ENCODE measurements at regions not wholly inside any gene's neighbourhood (a gene's known extent, or its start where the extent isn't known, plus 50 kb on each side); places are given as distances from the start of the nearest gene placed in this dataset.

DNA sequence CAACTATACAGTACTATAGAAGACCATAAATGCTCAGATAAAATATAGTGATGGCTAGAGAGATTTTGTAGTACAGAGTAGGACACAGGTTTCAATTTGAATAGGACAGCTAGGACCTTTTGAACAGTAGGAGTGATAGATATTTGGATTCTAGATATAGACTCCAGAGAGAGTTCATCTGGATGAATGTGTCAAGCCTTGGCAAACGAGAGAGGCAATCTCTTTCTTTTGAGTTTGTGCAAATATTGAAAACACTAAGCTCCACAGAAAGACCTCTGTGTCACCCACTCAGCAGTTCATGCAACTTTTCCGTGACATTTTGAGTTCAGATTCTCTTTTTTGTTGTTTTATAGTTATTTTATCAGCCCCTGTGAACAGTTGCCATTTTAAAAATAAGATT lies 834.3 kb upstream of the COBL start:
- no peak for DNase-seq
- no peak for TF ChIP-seq CTCF (IDR thresholded peaks at IDR 0.05)
- Histone ChIP-seq H3K9me3 (no peaks in the 10 kb centered on the region), H3K27ac (no peak overlapping the region), H3K4me1 (no peaks in the 10 kb centered on the region), H3K4me3 (no peak overlapping the region), H3K27me3 (no peaks in the 10 kb centered on the region), H3K36me3 (no peaks in the 10 kb centered on the region)
- no peak for ATAC-seq
- 38 to 55% methylated on average over 2 of the region's 2 CpGs for WGBS, 2 donors
- intact Hi-C loops (cut with DNase I): no loop called here

DNA sequence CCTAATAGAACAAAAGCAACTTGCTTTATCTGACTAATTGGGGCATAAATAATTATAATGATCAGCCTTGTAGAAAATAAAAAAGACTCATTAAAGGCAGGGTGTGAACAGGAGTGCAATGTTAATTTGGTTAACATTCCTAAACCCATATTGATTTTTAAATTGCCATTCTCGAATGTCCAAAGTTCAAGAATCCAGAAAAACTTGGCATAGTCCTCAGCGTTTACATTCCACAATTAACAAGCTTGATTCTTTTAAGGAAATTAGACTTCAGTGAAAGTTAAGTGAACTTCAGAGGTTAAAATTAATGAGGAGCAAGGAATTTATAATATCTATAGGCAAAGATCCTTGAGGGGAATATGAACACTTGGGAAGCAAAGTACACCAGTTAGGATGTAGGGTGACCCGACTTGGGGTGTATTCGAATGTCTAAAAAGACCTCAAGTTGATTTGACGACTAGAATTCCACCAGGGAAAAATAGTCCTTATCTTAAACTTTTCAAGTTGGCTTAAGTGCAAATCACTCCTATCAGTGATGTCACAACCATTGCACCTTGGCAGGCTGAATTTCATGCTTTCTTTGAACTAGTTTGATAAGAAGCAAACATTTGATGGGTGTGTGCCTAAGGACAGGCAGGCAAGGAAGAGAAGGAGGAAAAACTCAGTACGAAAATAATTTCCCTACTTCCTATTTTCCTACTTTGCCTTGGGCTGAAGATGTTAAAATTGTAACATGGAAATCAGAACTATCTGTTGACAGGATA lies 830.4 kb upstream of the COBL start:
- Histone ChIP-seq H3K4me1 (no peaks in the 10 kb centered on the region), H3K9me3 (no peaks in the 10 kb centered on the region), H3K27ac (no peak overlapping the region), H3K4me3 (no peak overlapping the region), H3K27me3 (no peaks in the 10 kb centered on the region), H3K36me3 (no peaks in the 10 kb centered on the region)
- intact Hi-C loops (cut with DNase I): loop anchor here in 1 of 10 donors (2.0 kb wide), 1 partner anchor 34 kb away; no protein-coding TSS in a partner anchor
- ATAC-seq (no peak), DNase-seq (no peak)
- TF ChIP-seq CTCF (IDR thresholded peaks at IDR 0.05): no peak
- 57% methylated on average over 6 of the region's 6 CpGs for WGBS, 2 donors

- Histone ChIP-seq H3K27me3 (no peaks in the 10 kb centered on the region), H3K4me3 (no peak overlapping the region), H3K4me1 (no peaks in the 10 kb centered on the region), H3K9me3 (peaks cover 0 to 14% (median 0%) of the 10 kb centered on the region in 11 donors), H3K36me3 (no peaks in the 10 kb centered on the region), H3K27ac (no peak overlapping the region)
- no peak for DNase-seq
- no peak for TF ChIP-seq CTCF (IDR thresholded peaks at IDR 0.05)
- WGBS, 2 donors: 62 to 63% methylated on average over 4 of the region's 4 CpGs
- ATAC-seq: no peak
- intact Hi-C loops (cut with DNase I): no loop called here
These were observed 826.6 kb upstream of the COBL start for GRCh38 chr7:52143219-52143618.

DNA sequence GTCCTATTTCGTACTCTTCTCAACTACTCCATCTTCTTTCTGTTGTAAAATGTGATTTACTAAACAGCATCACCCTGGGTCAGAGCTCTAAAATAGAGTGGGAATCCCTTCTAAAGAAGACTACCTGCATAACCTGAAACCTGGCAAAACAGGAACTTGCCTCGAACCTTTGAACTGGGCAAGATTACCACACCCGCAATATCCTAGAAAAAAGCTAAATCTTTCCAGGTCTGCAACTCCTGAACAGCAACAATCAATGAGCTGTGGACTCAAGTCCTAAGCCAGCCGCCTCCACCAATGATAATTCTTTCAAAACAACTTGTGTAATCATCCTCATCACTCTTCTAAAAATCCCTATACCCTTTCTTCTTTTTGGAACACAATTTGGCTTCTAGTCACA lies 824.2 kb upstream of the COBL start:
- TF ChIP-seq CTCF (IDR thresholded peaks at IDR 0.05): no peak
- no peaks in the 10 kb centered on the region for H3K4me1 ChIP-seq
- ATAC-seq (no peak), DNase-seq (no peak)
- WGBS, 2 donors: 82 to 90% methylated on average over 4 of the region's 4 CpGs
- H3K9me3 ChIP-seq: peaks cover 0 to 19% (median 0%) of the 10 kb centered on the region in 11 donors
- H3K27ac ChIP-seq: no peak overlapping the region
- no peaks in the 10 kb centered on the region for H3K36me3 ChIP-seq
- no peak overlapping the region for H3K4me3 ChIP-seq
- no peaks in the 10 kb centered on the region for H3K27me3 ChIP-seq
- intact Hi-C loops (cut with DNase I): no loop called here

Data from heart right ventricle (tissue), 16 donors.